MM.1S (cell line): ENCODE measurements at regions not wholly inside any gene's neighbourhood (a gene's known extent, or its start where the extent isn't known, plus 50 kb on each side); places are given as distances from the start of the nearest gene placed in this dataset.

Experiments used
- DNase-seq: peaks from one replicate; pipeline ENCODE4 v3.0.0-alpha.2; 2015
- H2AFZ ChIP-seq: fragments of 300-600 bp; sonication (generic); 2 replicates; pipeline ENCODE4 v1.6.0; 2016; ENCODE audit warnings: antibody characterized with exemption, low read length
- H3F3A ChIP-seq: fragments of 300-600 bp; sonication (generic); 2 replicates; pipeline ENCODE4 v1.6.1; 2016; ENCODE audit warnings: mild to moderate bottlenecking, antibody characterized with exemption, low read length, moderate library complexity, mixed read lengths; ENCODE audit not compliant: insufficient read depth
- H3K27ac ChIP-seq: fragments of 300-600 bp; sonication (generic); 2 replicates; pipeline ENCODE4 v1.5.1; 2016; ENCODE audit warnings: mild to moderate bottlenecking, low read length
- H3K27me3 ChIP-seq: fragments of 300-600 bp; sonication (generic); replicated peaks from 2 replicates; pipeline ENCODE4 v1.6.0; 2016; ENCODE audit warnings: low read length; ENCODE audit not compliant: insufficient read depth
- H3K36me3 ChIP-seq: fragments of 300-600 bp; sonication (generic); replicated peaks from 2 replicates; pipeline ENCODE4 v1.6.1; 2016; ENCODE audit warnings: mild to moderate bottlenecking, low read length, mixed read lengths; ENCODE audit not compliant: insufficient read depth
- H3K4me1 ChIP-seq: fragments of 300-600 bp; sonication (generic); 2 replicates; pipeline ENCODE4 v1.6.1; 2016; ENCODE audit warnings: low read length, mixed read lengths
- H3K4me2 ChIP-seq: fragments of 300-600 bp; sonication (generic); 2 replicates; pipeline ENCODE4 v1.6.0; 2016; ENCODE audit warnings: low read depth, low read length
- H3K4me3 ChIP-seq: fragments of 300-600 bp; sonication (generic); 2 replicates; pipeline ENCODE4 v1.5.1; 2016; ENCODE audit warnings: low read length, mixed read lengths
- H3K79me2 ChIP-seq: fragments of 300-600 bp; sonication (generic); 2 replicates; pipeline ENCODE4 v1.6.1; 2016; ENCODE audit warnings: mixed run types, low read length, mixed read lengths
- H3K9ac ChIP-seq: fragments of 300-600 bp; sonication (generic); 2 replicates; pipeline ENCODE4 v1.6.1; 2016; ENCODE audit warnings: low read length, mixed read lengths
- H3K9me2 ChIP-seq: fragments of 300-600 bp; sonication (generic); replicated peaks from 2 replicates; pipeline ENCODE4 v1.6.1; 2016; ENCODE audit warnings: mild to moderate bottlenecking, low read length, mixed read lengths; ENCODE audit not compliant: insufficient read depth
- H3K9me3 ChIP-seq: fragments of 300-600 bp; sonication (generic); replicated peaks from 2 replicates; pipeline ENCODE4 v1.6.1; 2016; ENCODE audit warnings: mild to moderate bottlenecking, low read length, mixed read lengths; ENCODE audit not compliant: insufficient read depth
- H4K20me1 ChIP-seq: fragments of 300-600 bp; sonication (generic); 2 replicates; pipeline ENCODE4 v1.6.1; 2016; ENCODE audit warnings: mild to moderate bottlenecking, low read length, moderate library complexity, mixed read lengths; ENCODE audit not compliant: insufficient read depth
- EZH2 ChIP-seq: fragments of 300-600 bp; sonication (generic); optimal IDR thresholded peaks from 2 replicates; pipeline ENCODE3; 2017; ENCODE audit warnings: low read depth, mild to moderate bottlenecking, antibody characterized with exemption, low read length, mixed read lengths
- EZH2phosphoT487 ChIP-seq: fragments of 300-600 bp; sonication (generic); IDR thresholded peaks from 2 replicates; pipeline ENCODE4 v1.6.1; 2018; ENCODE audit warnings: antibody characterized with exemption, low read length
- TF ChIP-seq, protein P1 (sequence below): fragments of 300-600 bp; sonication (generic); IDR thresholded peaks from 2 replicates; pipeline ENCODE4 v1.5.1; 2016; ENCODE audit warnings: antibody characterized with exemption, low read length, mixed read lengths

DNA sequence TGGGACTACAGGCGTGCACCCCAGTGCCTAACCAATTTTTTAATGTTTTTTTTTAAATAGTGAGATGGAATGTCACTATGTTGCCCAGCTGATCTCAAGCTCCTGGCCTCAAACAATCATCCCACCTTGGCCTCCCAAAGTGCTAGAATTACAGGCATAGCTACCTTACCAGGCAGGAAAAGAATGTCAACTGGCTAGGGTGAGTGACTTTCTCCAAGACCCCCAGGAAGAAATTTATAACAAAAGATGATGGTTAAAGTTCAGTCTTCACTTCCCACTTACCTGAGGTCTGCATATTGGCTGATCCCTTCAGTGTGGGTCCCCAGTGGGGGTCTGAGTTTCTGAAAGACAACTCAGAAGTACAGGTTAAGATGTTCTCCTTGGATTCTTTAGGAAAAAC, 893.0 kb downstream of the UQCRFS1 start:
- Histone ChIP-seq H3K9me2 (no peaks in the 10 kb centered on the region), H3K27me3 (no peaks in the 10 kb centered on the region), H3K27ac (no peak overlapping the region), H3F3A (no peaks in the 10 kb centered on the region), H2AFZ (no peak overlapping the region), H3K4me1 (no peaks in the 10 kb centered on the region), H4K20me1 (no peaks in the 10 kb centered on the region), H3K4me3 (no peak overlapping the region), H3K36me3 (no peaks in the 10 kb centered on the region), H3K4me2 (no peak overlapping the region), H3K9ac (no peak overlapping the region), H3K9me3 (no peaks in the 10 kb centered on the region), H3K79me2 (no peaks in the 10 kb centered on the region)
- TF ChIP-seq EZH2phosphoT487 (no peak), EZH2 (no peak)
- TF ChIP-seq, protein P1, sequence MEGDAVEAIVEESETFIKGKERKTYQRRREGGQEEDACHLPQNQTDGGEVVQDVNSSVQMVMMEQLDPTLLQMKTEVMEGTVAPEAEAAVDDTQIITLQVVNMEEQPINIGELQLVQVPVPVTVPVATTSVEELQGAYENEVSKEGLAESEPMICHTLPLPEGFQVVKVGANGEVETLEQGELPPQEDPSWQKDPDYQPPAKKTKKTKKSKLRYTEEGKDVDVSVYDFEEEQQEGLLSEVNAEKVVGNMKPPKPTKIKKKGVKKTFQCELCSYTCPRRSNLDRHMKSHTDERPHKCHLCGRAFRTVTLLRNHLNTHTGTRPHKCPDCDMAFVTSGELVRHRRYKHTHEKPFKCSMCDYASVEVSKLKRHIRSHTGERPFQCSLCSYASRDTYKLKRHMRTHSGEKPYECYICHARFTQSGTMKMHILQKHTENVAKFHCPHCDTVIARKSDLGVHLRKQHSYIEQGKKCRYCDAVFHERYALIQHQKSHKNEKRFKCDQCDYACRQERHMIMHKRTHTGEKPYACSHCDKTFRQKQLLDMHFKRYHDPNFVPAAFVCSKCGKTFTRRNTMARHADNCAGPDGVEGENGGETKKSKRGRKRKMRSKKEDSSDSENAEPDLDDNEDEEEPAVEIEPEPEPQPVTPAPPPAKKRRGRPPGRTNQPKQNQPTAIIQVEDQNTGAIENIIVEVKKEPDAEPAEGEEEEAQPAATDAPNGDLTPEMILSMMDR: no peak
- no peak for DNase-seq

DNA sequence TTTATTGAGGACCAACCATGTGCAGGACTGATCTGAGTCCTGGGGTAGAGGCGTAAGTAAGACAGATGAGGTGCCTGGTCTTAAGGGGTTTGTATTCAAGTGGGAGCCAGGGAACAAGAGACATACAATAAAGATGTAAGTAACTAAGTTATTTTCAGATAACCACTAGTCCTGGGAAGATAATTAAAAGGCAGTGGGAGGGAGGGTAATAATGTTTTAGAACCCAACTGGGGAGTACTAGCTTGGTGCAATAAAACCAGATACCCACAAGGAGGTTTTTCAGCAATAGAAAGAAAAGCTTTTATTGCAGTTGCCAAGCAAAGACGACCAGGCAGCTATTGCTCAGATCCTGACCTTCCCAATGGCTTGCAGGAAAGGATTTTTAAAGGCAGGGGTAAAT, 893.7 kb downstream of the UQCRFS1 start:
- H3K4me3 ChIP-seq: no peak overlapping the region
- H3K9ac ChIP-seq: no peak overlapping the region

DNA sequence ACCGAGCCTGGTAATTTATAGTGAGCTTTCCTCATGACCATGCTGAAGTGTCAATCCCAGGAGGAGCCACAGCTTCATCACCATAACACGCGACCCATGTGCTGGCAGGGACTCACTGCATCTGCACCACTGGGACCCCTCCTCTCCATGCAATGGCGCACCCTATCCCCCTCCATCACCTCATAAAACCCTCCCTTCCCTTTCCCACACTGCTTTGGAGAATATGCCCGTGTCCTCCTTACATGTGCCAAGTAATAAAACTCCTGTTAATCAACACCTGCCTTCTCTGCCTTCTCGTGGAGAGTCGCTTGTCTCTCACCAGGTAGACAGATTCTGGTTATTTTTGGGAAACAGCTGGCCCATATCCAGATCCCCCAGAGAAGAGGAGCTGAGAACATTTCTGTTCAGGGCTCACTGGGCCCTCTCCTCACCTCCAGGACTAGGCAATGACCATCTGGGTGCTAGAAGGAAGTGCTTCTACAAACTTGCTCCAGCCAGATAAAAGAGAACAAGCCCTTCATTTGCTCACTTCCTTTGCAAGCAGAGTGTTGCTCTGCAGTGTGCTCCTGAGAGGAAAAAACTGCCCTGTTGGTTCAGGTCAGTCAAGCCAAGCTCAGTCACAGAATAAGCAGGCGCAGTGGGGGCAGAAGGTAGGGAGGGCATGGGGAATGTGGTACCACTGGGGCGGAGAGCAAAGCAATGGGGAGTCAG, 894.3 kb downstream of the UQCRFS1 start:
- H2AFZ ChIP-seq: no peak overlapping the region
- H3K4me1 ChIP-seq: no peaks in the 10 kb centered on the region
- H3K4me3 ChIP-seq: no peak overlapping the region
- TF ChIP-seq EZH2phosphoT487: no peak
- no peaks in the 10 kb centered on the region for H3K79me2 ChIP-seq
- H4K20me1 ChIP-seq: no peaks in the 10 kb centered on the region
- H3K36me3 ChIP-seq: no peaks in the 10 kb centered on the region
- H3K27ac ChIP-seq: no peak overlapping the region
- no peaks in the 10 kb centered on the region for H3K9me2 ChIP-seq
- H3K27me3 ChIP-seq: no peaks in the 10 kb centered on the region
- H3K9ac ChIP-seq: no peak overlapping the region
- no peak overlapping the region for H3K4me2 ChIP-seq
- no peak for DNase-seq
- no peaks in the 10 kb centered on the region for H3K9me3 ChIP-seq
- no peaks in the 10 kb centered on the region for H3F3A ChIP-seq

More for the DNA sequence above, 893.7 kb downstream of the UQCRFS1 start:
- H3K9me3 ChIP-seq: no peaks in the 10 kb centered on the region
- DNase-seq: no peak
- H3K9me2 ChIP-seq: no peaks in the 10 kb centered on the region
- H3F3A ChIP-seq: no peaks in the 10 kb centered on the region
- no peaks in the 10 kb centered on the region for H3K79me2 ChIP-seq
- no peak overlapping the region for H3K4me2 ChIP-seq
- no peak overlapping the region for H2AFZ ChIP-seq
- no peaks in the 10 kb centered on the region for H3K4me1 ChIP-seq
- H3K27ac ChIP-seq: no peak overlapping the region
- no peaks in the 10 kb centered on the region for H4K20me1 ChIP-seq
- TF ChIP-seq, protein P1: no peak
- TF ChIP-seq EZH2phosphoT487: no peak
- no peak for TF ChIP-seq EZH2
- H3K27me3 ChIP-seq: no peaks in the 10 kb centered on the region
- no peaks in the 10 kb centered on the region for H3K36me3 ChIP-seq

DNA sequence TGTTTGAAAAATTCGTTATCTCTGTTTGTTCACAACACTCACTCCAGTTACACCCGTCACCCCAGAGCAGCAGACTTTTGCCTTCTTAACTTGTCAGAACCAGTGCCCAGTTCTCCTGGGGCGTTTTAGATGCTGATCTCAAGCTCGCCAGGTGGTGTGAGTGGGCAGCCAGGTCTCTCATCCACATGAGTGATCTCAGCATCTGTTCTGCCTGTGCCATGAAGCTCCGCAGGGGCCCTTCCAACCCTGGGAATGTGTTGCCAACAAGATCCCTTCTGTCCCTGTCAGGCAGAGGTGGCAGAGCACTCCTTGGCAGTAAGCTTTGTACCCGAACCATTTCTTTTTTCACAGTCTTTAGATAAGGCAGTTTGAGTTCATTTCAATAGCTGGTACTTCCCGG, 896.5 kb downstream of the UQCRFS1 start:
- no peaks in the 10 kb centered on the region for H3K4me1 ChIP-seq
- H2AFZ ChIP-seq: no peak overlapping the region
- no peaks in the 10 kb centered on the region for H3K79me2 ChIP-seq

More for the DNA sequence above, 896.5 kb downstream of the UQCRFS1 start:
- TF ChIP-seq EZH2 (no peak), EZH2phosphoT487 (no peak)
- TF ChIP-seq, protein P1: no peak
- H3K4me3 ChIP-seq: no peak overlapping the region
- no peaks in the 10 kb centered on the region for H3K27me3 ChIP-seq
- H3K9me3 ChIP-seq: no peaks in the 10 kb centered on the region
- H3K36me3 ChIP-seq: no peaks in the 10 kb centered on the region
- H3K9me2 ChIP-seq: no peaks in the 10 kb centered on the region
- no peak overlapping the region for H3K27ac ChIP-seq
- DNase-seq: no peak
- H3K4me2 ChIP-seq: no peak overlapping the region
- H3F3A ChIP-seq: no peaks in the 10 kb centered on the region
- H4K20me1 ChIP-seq: no peaks in the 10 kb centered on the region
- no peak overlapping the region for H3K9ac ChIP-seq
